ENCODE measurements at regions not wholly inside any gene's neighbourhood (a gene's known extent, or its start where the extent isn't known, plus 50 kb on each side); places are given as distances from the start of the nearest gene placed in this dataset.

- no peak overlapping the region for H3K27ac ChIP-seq
- H3K4me1 ChIP-seq: no peaks in the 10 kb centered on the region
- H3K36me3 ChIP-seq: no peaks in the 10 kb centered on the region
- 0% methylated on average over 1 of the region's 1 CpG for WGBS
- peaks cover 8% of the 10 kb centered on the region for H3K9me3 ChIP-seq
- DNase-seq (ENCODE audit: low spot score in 2 of 2): no peak
- no peak overlapping the region for H3K4me3 ChIP-seq
- TF ChIP-seq POLR2A (IDR thresholded peaks at IDR 0.05): no peak
- no peak for TF ChIP-seq EP300 (IDR thresholded peaks at IDR 0.05)
- no peak for TF ChIP-seq CTCF (IDR thresholded peaks at IDR 0.05)
- TF ChIP-seq POLR2AphosphoS5 (IDR thresholded peaks at IDR 0.05): no peak
- H3K27me3 ChIP-seq: no peaks in the 10 kb centered on the region
These were observed 187.8 kb downstream of the CCNG2 start for GRCh38 chr4:77344784-77345183.

GRCh38 chr4:77347351-77347966 is 190.5 kb downstream of the CCNG2 start:
- H3K4me1 ChIP-seq: no peaks in the 10 kb centered on the region
- no peaks in the 10 kb centered on the region for H3K36me3 ChIP-seq
- TF ChIP-seq EP300 (IDR thresholded peaks at IDR 0.05) (no peak), CTCF (IDR thresholded peaks at IDR 0.05) (no peak), POLR2A (IDR thresholded peaks at IDR 0.05) (no peak), POLR2AphosphoS5 (IDR thresholded peaks at IDR 0.05) (no peak)
- no peaks in the 10 kb centered on the region for H3K27me3 ChIP-seq
- H3K4me3 ChIP-seq: no peak overlapping the region
- no peak for DNase-seq (ENCODE audit: low spot score in 2 of 2)
- peaks cover 3% of the 10 kb centered on the region for H3K9me3 ChIP-seq
- 71% methylated on average over 5 of the region's 5 CpGs for WGBS
- H3K27ac ChIP-seq: no peak overlapping the region

GRCh38 chr4:77348815-77349214 is 191.8 kb downstream of the CCNG2 start:
- no peak for DNase-seq (ENCODE audit: low spot score in 2 of 2)
- TF ChIP-seq POLR2AphosphoS5 (IDR thresholded peaks at IDR 0.05) (no peak), POLR2A (IDR thresholded peaks at IDR 0.05) (no peak), EP300 (IDR thresholded peaks at IDR 0.05) (no peak), CTCF (IDR thresholded peaks at IDR 0.05) (no peak)
- Histone ChIP-seq H3K27me3 (no peaks in the 10 kb centered on the region), H3K36me3 (no peaks in the 10 kb centered on the region), H3K9me3 (no peaks in the 10 kb centered on the region), H3K4me1 (no peaks in the 10 kb centered on the region), H3K27ac (no peak overlapping the region), H3K4me3 (no peak overlapping the region)

- Histone ChIP-seq H3K4me3 (no peak overlapping the region), H3K27ac (no peak overlapping the region), H3K36me3 (no peaks in the 10 kb centered on the region), H3K4me1 (no peaks in the 10 kb centered on the region), H3K9me3 (no peaks in the 10 kb centered on the region), H3K27me3 (no peaks in the 10 kb centered on the region)
- TF ChIP-seq EP300 (IDR thresholded peaks at IDR 0.05) (no peak), CTCF (IDR thresholded peaks at IDR 0.05) (no peak), POLR2A (IDR thresholded peaks at IDR 0.05) (no peak), POLR2AphosphoS5 (IDR thresholded peaks at IDR 0.05) (no peak)
- no peak for DNase-seq (ENCODE audit: low spot score in 2 of 2)
- 62% methylated on average over 3 of the region's 3 CpGs for WGBS
These were observed 192.4 kb downstream of the CCNG2 start for GRCh38 chr4:77349364-77349763.

- TF ChIP-seq EP300 (IDR thresholded peaks at IDR 0.05) (no peak), CTCF (IDR thresholded peaks at IDR 0.05) (no peak), POLR2A (IDR thresholded peaks at IDR 0.05) (no peak), POLR2AphosphoS5 (IDR thresholded peaks at IDR 0.05) (no peak)
- no peaks in the 10 kb centered on the region for H3K9me3 ChIP-seq
- no peak for DNase-seq (ENCODE audit: low spot score in 2 of 2)
- H3K27me3 ChIP-seq: no peaks in the 10 kb centered on the region
- H3K36me3 ChIP-seq: no peaks in the 10 kb centered on the region
- no peak overlapping the region for H3K4me3 ChIP-seq
- no peak overlapping the region for H3K27ac ChIP-seq
- no peaks in the 10 kb centered on the region for H3K4me1 ChIP-seq
- WGBS: 40% methylated on average over 1 of the region's 1 CpG
These were observed 192.8 kb downstream of the CCNG2 start for GRCh38 chr4:77349796-77350195.
